ENCODE measurements at regions not wholly inside any gene's neighbourhood (a gene's known extent, or its start where the extent isn't known, plus 50 kb on each side); places are given as distances from the start of the nearest gene placed in this dataset.

GRCh38 chr6:5855787-5856470, 150.8 kb downstream of the NRN1 start:
- TF ChIP-seq EZH2 (IDR thresholded peaks at IDR 0.05; ENCODE audit: borderline replicate concordance, low read length) (no peak), CTCF (IDR thresholded peaks at IDR 0.05; ENCODE audit: low read length) (no peak)

All from OCI-LY1 (cell line).